ENCODE measurements at regions not wholly inside any gene's neighbourhood (a gene's known extent, or its start where the extent isn't known, plus 50 kb on each side); places are given as distances from the start of the nearest gene placed in this dataset.

DNA sequence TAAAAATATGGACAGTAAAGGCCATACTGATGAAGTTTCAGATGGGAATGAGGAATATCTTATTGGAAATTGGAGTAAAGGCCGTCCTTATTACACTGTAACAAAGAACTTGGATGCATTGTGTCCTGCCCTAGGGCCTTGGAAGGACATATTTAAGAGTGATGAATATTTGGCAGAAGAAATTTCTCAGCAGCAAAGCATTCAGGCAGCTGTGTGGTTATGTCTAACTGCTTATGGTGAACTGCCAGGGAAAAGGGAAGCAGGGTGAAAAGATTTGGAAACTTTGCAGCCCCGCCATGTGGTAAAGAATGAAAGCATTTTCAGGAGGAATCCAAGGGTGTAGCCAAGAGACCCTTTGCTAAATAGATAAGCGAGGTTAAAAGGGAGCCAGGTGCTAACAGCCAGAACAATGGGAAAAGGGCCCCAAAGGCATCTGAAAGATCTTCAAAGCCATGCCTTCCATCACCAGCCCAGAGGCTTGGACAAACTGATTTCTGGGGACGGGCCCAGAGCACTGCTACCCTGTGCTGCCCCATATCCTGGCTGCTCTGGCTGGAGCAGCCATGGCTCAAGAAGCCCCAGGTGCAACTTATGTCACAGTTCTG, 200.0 kb downstream of the PTPRU start:
- TF ChIP-seq, protein P1, sequence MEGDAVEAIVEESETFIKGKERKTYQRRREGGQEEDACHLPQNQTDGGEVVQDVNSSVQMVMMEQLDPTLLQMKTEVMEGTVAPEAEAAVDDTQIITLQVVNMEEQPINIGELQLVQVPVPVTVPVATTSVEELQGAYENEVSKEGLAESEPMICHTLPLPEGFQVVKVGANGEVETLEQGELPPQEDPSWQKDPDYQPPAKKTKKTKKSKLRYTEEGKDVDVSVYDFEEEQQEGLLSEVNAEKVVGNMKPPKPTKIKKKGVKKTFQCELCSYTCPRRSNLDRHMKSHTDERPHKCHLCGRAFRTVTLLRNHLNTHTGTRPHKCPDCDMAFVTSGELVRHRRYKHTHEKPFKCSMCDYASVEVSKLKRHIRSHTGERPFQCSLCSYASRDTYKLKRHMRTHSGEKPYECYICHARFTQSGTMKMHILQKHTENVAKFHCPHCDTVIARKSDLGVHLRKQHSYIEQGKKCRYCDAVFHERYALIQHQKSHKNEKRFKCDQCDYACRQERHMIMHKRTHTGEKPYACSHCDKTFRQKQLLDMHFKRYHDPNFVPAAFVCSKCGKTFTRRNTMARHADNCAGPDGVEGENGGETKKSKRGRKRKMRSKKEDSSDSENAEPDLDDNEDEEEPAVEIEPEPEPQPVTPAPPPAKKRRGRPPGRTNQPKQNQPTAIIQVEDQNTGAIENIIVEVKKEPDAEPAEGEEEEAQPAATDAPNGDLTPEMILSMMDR (IDR thresholded peaks at IDR 0.05; ENCODE audit: low read length, missing control alignments) = no peak
- H3K4me3 ChIP-seq (replicated peaks; ENCODE audit: low read depth, low read length) = no peak overlapping the region
- no peak for DNase-seq (ENCODE audit: low read depth)

DNA sequence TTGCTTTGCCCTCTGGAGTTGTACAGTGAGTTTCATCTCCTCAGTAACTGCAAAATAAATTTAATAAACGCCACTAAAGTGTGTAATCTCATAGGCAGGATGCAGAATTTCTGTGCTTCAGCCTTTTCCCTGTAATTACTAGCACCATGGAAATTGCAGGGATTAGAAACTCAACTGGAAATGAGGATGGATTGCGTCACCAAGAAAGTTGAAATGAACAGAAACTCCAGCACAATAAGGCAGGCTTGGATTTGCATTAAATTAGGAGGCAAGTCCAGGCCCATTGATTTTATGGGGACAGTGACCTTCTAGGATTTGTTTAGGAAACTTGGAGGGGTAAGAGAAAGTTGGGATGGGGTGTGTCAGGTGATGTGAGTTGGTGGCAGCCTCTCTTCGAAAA, 197.5 kb downstream of the PTPRU start:
- TF ChIP-seq, protein P1 (IDR thresholded peaks at IDR 0.05; ENCODE audit: low read length, missing control alignments) = no peak
- DNase-seq (ENCODE audit: low read depth) = no peak
- no peak overlapping the region for H3K4me3 ChIP-seq (replicated peaks; ENCODE audit: low read depth, low read length)

DNA sequence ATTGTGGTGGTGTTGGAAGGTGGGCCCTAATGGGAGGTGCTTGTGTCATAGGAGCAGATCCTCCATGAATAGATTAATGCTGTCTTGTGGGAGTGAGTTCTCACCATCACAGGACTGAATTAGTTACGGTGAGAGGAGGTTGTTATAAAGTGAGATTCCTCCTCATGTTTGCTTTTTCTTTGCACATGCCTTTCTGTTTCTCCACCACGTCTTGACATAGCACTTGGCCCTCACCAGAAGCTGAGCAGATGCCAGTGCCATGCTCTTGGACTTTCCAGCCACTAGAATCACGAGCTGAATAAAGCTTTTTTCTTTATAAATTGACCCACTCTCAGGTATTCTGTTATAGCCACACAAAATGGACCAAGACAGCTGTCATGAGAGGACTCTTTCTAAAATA, 194.8 kb downstream of the PTPRU start:
- TF ChIP-seq, protein P1 (IDR thresholded peaks at IDR 0.05; ENCODE audit: low read length, missing control alignments) = no peak
- DNase-seq (ENCODE audit: low read depth) = no peak
- H3K4me3 ChIP-seq (replicated peaks; ENCODE audit: low read depth, low read length) = no peak overlapping the region

DNA sequence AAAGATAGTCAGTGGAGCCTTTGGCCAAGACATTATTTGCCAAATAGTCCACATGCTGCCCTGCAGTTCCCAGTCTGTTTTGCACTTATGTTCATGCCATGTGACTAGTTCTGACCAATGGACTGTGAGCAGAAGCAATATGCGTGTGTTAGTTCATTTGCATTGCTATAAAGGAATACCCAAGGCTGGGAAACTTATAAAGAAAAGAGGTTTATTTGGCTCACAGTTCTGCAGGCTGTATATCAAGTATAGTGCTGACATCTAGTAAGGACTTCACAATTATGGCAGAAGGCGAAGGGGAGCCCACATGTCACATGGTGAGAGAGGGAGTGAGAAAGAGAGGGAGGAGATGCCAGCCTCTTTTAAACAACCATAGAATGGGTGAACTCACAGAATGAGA, 193.3 kb downstream of the PTPRU start:
- TF ChIP-seq, protein P1 (IDR thresholded peaks at IDR 0.05; ENCODE audit: low read length, missing control alignments) = no peak
- H3K4me3 ChIP-seq (replicated peaks; ENCODE audit: low read depth, low read length) = no peak overlapping the region
- no peak for DNase-seq (ENCODE audit: low read depth)

DNA sequence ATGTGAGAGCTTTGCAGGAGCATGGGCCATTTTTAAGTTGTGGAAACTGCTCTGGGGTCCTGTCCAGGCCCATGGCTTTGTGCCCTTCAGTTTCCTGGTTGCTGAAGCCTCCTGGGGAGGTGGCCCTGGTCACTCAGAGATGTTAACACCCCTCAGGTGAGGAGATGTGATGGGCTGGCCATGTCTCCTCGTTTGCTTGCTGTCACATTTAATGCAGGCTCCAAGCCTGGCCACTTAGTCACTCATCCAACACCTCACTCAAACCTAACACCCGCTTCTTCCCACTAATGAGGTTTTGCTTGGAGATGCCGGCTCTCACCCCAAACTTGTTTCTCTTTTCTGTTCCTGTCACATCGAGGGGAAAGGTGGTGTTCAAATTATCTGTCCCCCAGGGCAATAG, 192.7 kb downstream of the PTPRU start:
- TF ChIP-seq, protein P1 (IDR thresholded peaks at IDR 0.05; ENCODE audit: low read length, missing control alignments) = no peak
- DNase-seq (ENCODE audit: low read depth) = no peak
- no peak overlapping the region for H3K4me3 ChIP-seq (replicated peaks; ENCODE audit: low read depth, low read length)

DNA sequence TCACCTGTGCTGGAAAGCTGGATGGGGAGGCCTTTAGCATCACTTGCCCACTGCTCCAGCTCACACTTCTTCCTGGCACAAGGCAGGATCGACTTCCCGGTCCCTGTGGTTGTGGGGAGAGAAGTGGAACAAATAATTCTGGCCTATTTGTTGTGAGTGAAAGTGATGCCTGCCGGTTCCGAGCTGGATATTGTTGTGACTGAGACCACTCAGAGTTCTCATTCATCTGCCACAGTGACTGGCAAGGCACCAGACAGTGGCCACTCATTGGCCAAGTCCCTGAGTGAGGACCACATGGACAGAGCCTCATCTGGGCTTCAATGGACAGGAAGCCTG, 191.9 kb downstream of the PTPRU start:
- no peak for DNase-seq (ENCODE audit: low read depth)
- H3K4me3 ChIP-seq (replicated peaks; ENCODE audit: low read depth, low read length) = no peak overlapping the region
- TF ChIP-seq, protein P1 (IDR thresholded peaks at IDR 0.05; ENCODE audit: low read length, missing control alignments) = no peak

DNA sequence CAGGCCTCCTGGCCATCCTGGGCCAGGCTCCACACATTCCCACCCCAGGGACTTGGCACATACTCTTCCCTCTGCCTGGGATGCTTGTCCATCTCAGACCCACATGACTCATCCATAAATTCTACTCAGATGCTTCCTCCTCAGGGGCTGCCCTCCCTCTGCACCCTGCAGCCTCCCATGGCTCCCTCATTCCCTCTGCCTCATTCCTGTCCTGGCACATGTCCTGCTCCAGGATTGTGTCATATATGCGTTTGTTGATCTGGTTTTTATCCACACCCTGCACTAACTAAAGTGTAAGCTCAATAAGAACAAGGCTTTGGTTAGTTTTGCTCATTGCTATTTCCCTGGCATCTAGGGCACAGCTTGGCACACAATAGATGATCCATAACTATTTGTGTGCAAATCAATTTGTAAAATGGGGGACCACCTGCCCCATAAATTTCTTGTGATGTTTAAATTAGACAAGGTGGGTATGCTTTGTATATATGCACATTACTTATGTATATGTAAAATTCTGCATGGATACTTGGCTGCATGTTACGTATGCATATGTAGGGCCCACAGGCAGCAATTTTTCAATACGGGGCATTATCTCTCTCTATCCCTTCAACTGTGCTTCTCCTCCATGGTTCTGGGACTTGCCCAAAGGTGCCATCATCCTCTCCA, 191.4 kb downstream of the PTPRU start:
- DNase-seq (ENCODE audit: low read depth) = no peak
- TF ChIP-seq, protein P1 (IDR thresholded peaks at IDR 0.05; ENCODE audit: low read length, missing control alignments) = no peak
- H3K4me3 ChIP-seq (replicated peaks; ENCODE audit: low read depth, low read length) = no peak overlapping the region

All from fibroblast of pulmonary artery (primary cell).